NCI-H2196 treated with DMSO at 0.1 percent for 48 hours (cell line): ENCODE measurements at regions not wholly inside any gene's neighbourhood (a gene's known extent, or its start where the extent isn't known, plus 50 kb on each side); places are given as distances from the start of the nearest gene placed in this dataset.
"Not testable (repeated sequence)": the region's sequence is repeated elsewhere in the genome, so short reads cannot be mapped to it uniquely, and the experiment has no call there.

ENCODE experiments used
- DNase-seq: peaks from one replicate; lab custom pipeline; 2025; ENCODE audit not compliant: unreplicated experiment; lab: John Stamatoyannopoulos, UW

GRCh38 chr14:27205036-27205435 lies 607.2 kb upstream of the NOVA1 start:
- no peak for DNase-seq

- DNase-seq, result no peak
These were observed 613.9 kb upstream of the NOVA1 start for GRCh38 chr14:27211741-27212140.

GRCh38 chr14:27222671-27223070 lies 624.8 kb upstream of the NOVA1 start:
- no peak for DNase-seq

- no peak for DNase-seq
These were observed 626.1 kb upstream of the NOVA1 start for GRCh38 chr14:27223906-27224305.

GRCh38 chr14:27228053-27228452 lies 630.2 kb upstream of the NOVA1 start:
- no peak for DNase-seq

GRCh38 chr14:27234331-27234730 lies 636.5 kb upstream of the NOVA1 start:
- no peak for DNase-seq

GRCh38 chr14:27236601-27237000 lies 638.8 kb upstream of the NOVA1 start:
- no peak for DNase-seq

GRCh38 chr14:27242874-27243273 lies 645.0 kb upstream of the NOVA1 start:
- no peak for DNase-seq

- no peak for DNase-seq
These were observed 645.5 kb upstream of the NOVA1 start for GRCh38 chr14:27243365-27243764.

- no peak for DNase-seq
These were observed 648.1 kb upstream of the NOVA1 start for GRCh38 chr14:27245947-27246346.

- DNase-seq, result no peak
These were observed 656.1 kb upstream of the NOVA1 start for GRCh38 chr14:27253966-27254365.

GRCh38 chr14:27256805-27257204 lies 659.0 kb upstream of the NOVA1 start:
- DNase-seq, result no peak

- no peak for DNase-seq
These were observed 670.0 kb upstream of the NOVA1 start for GRCh38 chr14:27267876-27268275.

- DNase-seq, result no peak
These were observed 672.9 kb upstream of the NOVA1 start for GRCh38 chr14:27270716-27271115.

- no peak for DNase-seq
These were observed 680.5 kb upstream of the NOVA1 start for GRCh38 chr14:27278341-27278740.

GRCh38 chr14:27305441-27305945 lies 707.7 kb upstream of the NOVA1 start:
- DNase-seq, result no peak

GRCh38 chr14:27312730-27313129 lies 714.9 kb upstream of the NOVA1 start:
- not testable (repeated sequence) for DNase-seq

GRCh38 chr14:27314231-27314630 lies 716.4 kb upstream of the NOVA1 start:
- DNase-seq, result no peak

GRCh38 chr14:27315477-27315876 lies 717.6 kb upstream of the NOVA1 start:
- no peak for DNase-seq

GRCh38 chr14:27315947-27316346 lies 718.1 kb upstream of the NOVA1 start:
- DNase-seq, result no peak

GRCh38 chr14:27318774-27319420 lies 721.1 kb upstream of the NOVA1 start:
- DNase-seq, result no peak

- DNase-seq, result no peak
These were observed 722.4 kb upstream of the NOVA1 start for GRCh38 chr14:27320261-27320660.

GRCh38 chr14:27327095-27327494 lies 729.3 kb upstream of the NOVA1 start:
- no peak for DNase-seq
